ENCODE measurements at regions not wholly inside any gene's neighbourhood (a gene's known extent, or its start where the extent isn't known, plus 50 kb on each side); places are given as distances from the start of the nearest gene placed in this dataset.
A peak's percentile ranks its signal among the peaks of the same experiment; 100 is the strongest.

- no peak for DNase-seq
- Histone ChIP-seq H3K9me3 (ENCODE audit: control insufficient read depth, low read depth, low read length) (no peaks in the 10 kb centered on the region), H3K36me3 (ENCODE audit: control insufficient read depth, insufficient read depth, low read length) (no peaks in the 10 kb centered on the region), H3K27me3 (ENCODE audit: control insufficient read depth, insufficient read depth, low read length) (peaks cover 18% of the 10 kb centered on the region), H3K4me1 (ENCODE audit: control insufficient read depth, insufficient read depth, low read length) (peaks cover 45% of the 10 kb centered on the region), H3K4me3 (ENCODE audit: low read length) (no peak overlapping the region), H3K27ac (ENCODE audit: low read length) (no peak overlapping the region)
- 0% methylated on average over 1 of the region's 5 CpGs for WGBS (ENCODE audit: insufficient coverage, low lambda C conversion rate)
Observed at GRCh38 chr6:41428996-41429421, 93.6 kb downstream of the NCR2 start.

- no peak for DNase-seq
- no peak overlapping the region for H3K4me3 ChIP-seq (ENCODE audit: low read length)
- 100% methylated on average over 1 of the region's 14 CpGs for WGBS (ENCODE audit: insufficient coverage, low lambda C conversion rate)
- peaks cover 18% of the 10 kb centered on the region for H3K27me3 ChIP-seq (ENCODE audit: control insufficient read depth, insufficient read depth, low read length)
- H3K4me1 ChIP-seq (ENCODE audit: control insufficient read depth, insufficient read depth, low read length): peaks cover 42% of the 10 kb centered on the region
- no peaks in the 10 kb centered on the region for H3K36me3 ChIP-seq (ENCODE audit: control insufficient read depth, insufficient read depth, low read length)
- H3K9me3 ChIP-seq (ENCODE audit: control insufficient read depth, low read depth, low read length): no peaks in the 10 kb centered on the region
- H3K27ac ChIP-seq (ENCODE audit: low read length): no peak overlapping the region
Observed at GRCh38 chr6:41429506-41430504, 94.4 kb downstream of the NCR2 start.

- DNase-seq: no peak
- Histone ChIP-seq H3K4me1 (ENCODE audit: control insufficient read depth, insufficient read depth, low read length) (peaks cover 41% of the 10 kb centered on the region), H3K27ac (ENCODE audit: low read length) (no peak overlapping the region)
Observed at GRCh38 chr6:41430875-41431274, 95.5 kb downstream of the NCR2 start.

GRCh38 chr6:41432280-41432679 lies 96.9 kb downstream of the NCR2 start:
- no peaks in the 10 kb centered on the region for H3K9me3 ChIP-seq (ENCODE audit: control insufficient read depth, low read depth, low read length)
- no peak overlapping the region for H3K4me3 ChIP-seq (ENCODE audit: low read length)
- DNase-seq: peak in 1 of 2 donors; percentile 69
- H3K27ac ChIP-seq (ENCODE audit: low read length): no peak overlapping the region
- WGBS (ENCODE audit: insufficient coverage, low lambda C conversion rate): no CpG with 5 or more reads among the region's 3 CpGs
- peaks cover 6% of the 10 kb centered on the region for H3K27me3 ChIP-seq (ENCODE audit: control insufficient read depth, insufficient read depth, low read length)
- H3K4me1 ChIP-seq (ENCODE audit: control insufficient read depth, insufficient read depth, low read length): peaks cover 31% of the 10 kb centered on the region
- H3K36me3 ChIP-seq (ENCODE audit: control insufficient read depth, insufficient read depth, low read length): no peaks in the 10 kb centered on the region

More at GRCh38 chr6:41430875-41431274, 95.5 kb downstream of the NCR2 start:
- Histone ChIP-seq H3K4me3 (ENCODE audit: low read length) (no peak overlapping the region), H3K9me3 (ENCODE audit: control insufficient read depth, low read depth, low read length) (no peaks in the 10 kb centered on the region), H3K27me3 (ENCODE audit: control insufficient read depth, insufficient read depth, low read length) (peaks cover 17% of the 10 kb centered on the region), H3K36me3 (ENCODE audit: control insufficient read depth, insufficient read depth, low read length) (no peaks in the 10 kb centered on the region)
- no CpG with 5 or more reads among the region's 4 CpGs for WGBS (ENCODE audit: insufficient coverage, low lambda C conversion rate)

GRCh38 chr6:41434803-41435481 lies 99.5 kb downstream of the NCR2 start:
- no peaks in the 10 kb centered on the region for H3K27me3 ChIP-seq (ENCODE audit: control insufficient read depth, insufficient read depth, low read length)
- H3K9me3 ChIP-seq (ENCODE audit: control insufficient read depth, low read depth, low read length): no peaks in the 10 kb centered on the region
- 58% methylated on average over 3 of the region's 9 CpGs for WGBS (ENCODE audit: insufficient coverage, low lambda C conversion rate)

GRCh38 chr6:41437604-41438003 lies 102.2 kb downstream of the NCR2 start:
- H3K27ac ChIP-seq (ENCODE audit: low read length): no peak overlapping the region

More at GRCh38 chr6:41434803-41435481, 99.5 kb downstream of the NCR2 start:
- H3K27ac ChIP-seq (ENCODE audit: low read length): no peak overlapping the region
- H3K4me3 ChIP-seq (ENCODE audit: low read length): no peak overlapping the region
- H3K4me1 ChIP-seq (ENCODE audit: control insufficient read depth, insufficient read depth, low read length): peaks cover 19% of the 10 kb centered on the region
- DNase-seq: no peak
- no peaks in the 10 kb centered on the region for H3K36me3 ChIP-seq (ENCODE audit: control insufficient read depth, insufficient read depth, low read length)

GRCh38 chr6:41438746-41439145 lies 103.3 kb downstream of the NCR2 start:
- DNase-seq: no peak
- H3K36me3 ChIP-seq (ENCODE audit: control insufficient read depth, insufficient read depth, low read length): no peaks in the 10 kb centered on the region
- no peak overlapping the region for H3K4me3 ChIP-seq (ENCODE audit: low read length)
- peaks cover 19% of the 10 kb centered on the region for H3K4me1 ChIP-seq (ENCODE audit: control insufficient read depth, insufficient read depth, low read length)
- no peaks in the 10 kb centered on the region for H3K9me3 ChIP-seq (ENCODE audit: control insufficient read depth, low read depth, low read length)
- H3K27ac ChIP-seq (ENCODE audit: low read length): no peak overlapping the region
- H3K27me3 ChIP-seq (ENCODE audit: control insufficient read depth, insufficient read depth, low read length): no peaks in the 10 kb centered on the region
- WGBS (ENCODE audit: insufficient coverage, low lambda C conversion rate): no CpG with 5 or more reads among the region's 1 CpG

More at GRCh38 chr6:41437604-41438003, 102.2 kb downstream of the NCR2 start:
- Histone ChIP-seq H3K9me3 (ENCODE audit: control insufficient read depth, low read depth, low read length) (no peaks in the 10 kb centered on the region), H3K4me3 (ENCODE audit: low read length) (no peak overlapping the region), H3K27me3 (ENCODE audit: control insufficient read depth, insufficient read depth, low read length) (no peaks in the 10 kb centered on the region), H3K4me1 (ENCODE audit: control insufficient read depth, insufficient read depth, low read length) (peaks cover 11% of the 10 kb centered on the region), H3K36me3 (ENCODE audit: control insufficient read depth, insufficient read depth, low read length) (no peaks in the 10 kb centered on the region)
- DNase-seq: no peak
- no CpG with 5 or more reads among the region's 4 CpGs for WGBS (ENCODE audit: insufficient coverage, low lambda C conversion rate)

- Histone ChIP-seq H3K36me3 (ENCODE audit: control insufficient read depth, insufficient read depth, low read length) (no peaks in the 10 kb centered on the region), H3K27me3 (ENCODE audit: control insufficient read depth, insufficient read depth, low read length) (no peaks in the 10 kb centered on the region), H3K4me1 (ENCODE audit: control insufficient read depth, insufficient read depth, low read length) (peaks cover 28% of the 10 kb centered on the region), H3K9me3 (ENCODE audit: control insufficient read depth, low read depth, low read length) (no peaks in the 10 kb centered on the region), H3K4me3 (ENCODE audit: low read length) (no peak overlapping the region), H3K27ac (ENCODE audit: low read length) (no peak overlapping the region)
- no CpG with 5 or more reads among the region's 8 CpGs for WGBS (ENCODE audit: insufficient coverage, low lambda C conversion rate)
- DNase-seq: no peak
Observed at GRCh38 chr6:41439524-41440418, 104.4 kb downstream of the NCR2 start.

- H3K27me3 ChIP-seq (ENCODE audit: control insufficient read depth, insufficient read depth, low read length): no peaks in the 10 kb centered on the region
- H3K27ac ChIP-seq (ENCODE audit: low read length): no peak overlapping the region
- H3K4me3 ChIP-seq (ENCODE audit: low read length): no peak overlapping the region
- DNase-seq: no peak
- no peaks in the 10 kb centered on the region for H3K36me3 ChIP-seq (ENCODE audit: control insufficient read depth, insufficient read depth, low read length)
- no CpG with 5 or more reads among the region's 6 CpGs for WGBS (ENCODE audit: insufficient coverage, low lambda C conversion rate)
- no peaks in the 10 kb centered on the region for H3K9me3 ChIP-seq (ENCODE audit: control insufficient read depth, low read depth, low read length)
- peaks cover 28% of the 10 kb centered on the region for H3K4me1 ChIP-seq (ENCODE audit: control insufficient read depth, insufficient read depth, low read length)
Observed at GRCh38 chr6:41440958-41441357, 105.2 kb upstream of the FOXP4 start.
